BLaER1 (cell line): ENCODE measurements at regions not wholly inside any gene's neighbourhood (a gene's known extent, or its start where the extent isn't known, plus 50 kb on each side); places are given as distances from the start of the nearest gene placed in this dataset.

ENCODE experiments used
- H3K27ac ChIP-seq: shearing (Covaris generic); formaldehyde crosslinking; 2 replicates; pipeline ENCODE4 v1.8.1; 2022
- H3K27me3 ChIP-seq: shearing (Covaris generic); formaldehyde crosslinking; 2 replicates; pipeline ENCODE4 v1.8.1; 2022
- H3K36me3 ChIP-seq: shearing (Covaris generic); formaldehyde crosslinking; 2 replicates; pipeline ENCODE4 v1.8.1; 2022
- H3K4me1 ChIP-seq: shearing (Covaris generic); formaldehyde crosslinking; 2 replicates; pipeline ENCODE4 v1.8.1; 2022
- H3K4me2 ChIP-seq: shearing (Covaris generic); formaldehyde crosslinking; 2 replicates; pipeline ENCODE4 v1.8.1; 2022
- H3K4me3 ChIP-seq: shearing (Covaris generic); formaldehyde crosslinking; 2 replicates; pipeline ENCODE4 v1.8.1; 2022
- H3K9ac ChIP-seq: shearing (Covaris generic); formaldehyde crosslinking; 2 replicates; pipeline ENCODE4 v1.8.1; 2022
- H3K9me3 ChIP-seq: shearing (Covaris generic); formaldehyde crosslinking; 2 replicates; pipeline ENCODE4 v1.8.1; 2022
- H4K20me1 ChIP-seq: shearing (Covaris generic); formaldehyde crosslinking; 2 replicates; pipeline ENCODE4 v1.8.1; 2022
- Cebpa-rat ChIP-seq: shearing (Covaris generic); IDR thresholded peaks from 2 replicates; pipeline ENCODE4 v1.8.1; 2022

GRCh38 chr2:192471982-192472381 is 277.2 kb upstream of the TMEFF2 start:
- H3K9ac ChIP-seq, result no peak overlapping the region
- no peak for TF ChIP-seq Cebpa-rat
- no peak overlapping the region for H3K4me2 ChIP-seq

GRCh38 chr2:192469612-192470011 is 274.9 kb upstream of the TMEFF2 start:
- Histone ChIP-seq H3K36me3 (no peaks in the 10 kb centered on the region), H3K27me3 (no peaks in the 10 kb centered on the region)

More at GRCh38 chr2:192471982-192472381, 277.2 kb upstream of the TMEFF2 start:
- H3K4me3 ChIP-seq, result no peak overlapping the region
- H3K27me3 ChIP-seq, result no peaks in the 10 kb centered on the region
- H4K20me1 ChIP-seq, result no peaks in the 10 kb centered on the region
- H3K36me3 ChIP-seq, result no peaks in the 10 kb centered on the region
- no peaks in the 10 kb centered on the region for H3K9me3 ChIP-seq
- H3K27ac ChIP-seq, result no peak overlapping the region
- no peaks in the 10 kb centered on the region for H3K4me1 ChIP-seq

GRCh38 chr2:192467953-192468660 is 273.4 kb upstream of the TMEFF2 start:
- no peaks in the 10 kb centered on the region for H4K20me1 ChIP-seq
- no peaks in the 10 kb centered on the region for H3K9me3 ChIP-seq
- no peak overlapping the region for H3K4me3 ChIP-seq
- no peak overlapping the region for H3K9ac ChIP-seq
- no peak overlapping the region for H3K27ac ChIP-seq
- no peak overlapping the region for H3K4me2 ChIP-seq
- TF ChIP-seq Cebpa-rat, result no peak
- H3K27me3 ChIP-seq, result no peaks in the 10 kb centered on the region
- H3K36me3 ChIP-seq, result no peaks in the 10 kb centered on the region
- no peaks in the 10 kb centered on the region for H3K4me1 ChIP-seq

More at GRCh38 chr2:192469612-192470011, 274.9 kb upstream of the TMEFF2 start:
- H3K4me1 ChIP-seq, result no peaks in the 10 kb centered on the region
- H3K9ac ChIP-seq, result no peak overlapping the region
- no peaks in the 10 kb centered on the region for H4K20me1 ChIP-seq
- no peak overlapping the region for H3K4me3 ChIP-seq
- H3K9me3 ChIP-seq, result no peaks in the 10 kb centered on the region
- no peak for TF ChIP-seq Cebpa-rat
- H3K4me2 ChIP-seq, result no peak overlapping the region
- no peak overlapping the region for H3K27ac ChIP-seq

GRCh38 chr2:192465141-192465540 is 270.4 kb upstream of the TMEFF2 start:
- H3K4me2 ChIP-seq, result no peak overlapping the region
- H3K36me3 ChIP-seq, result no peaks in the 10 kb centered on the region
- no peak for TF ChIP-seq Cebpa-rat
- no peaks in the 10 kb centered on the region for H3K4me1 ChIP-seq
- no peaks in the 10 kb centered on the region for H4K20me1 ChIP-seq
- no peaks in the 10 kb centered on the region for H3K27me3 ChIP-seq
- H3K9ac ChIP-seq, result no peak overlapping the region
- H3K27ac ChIP-seq, result no peak overlapping the region
- no peak overlapping the region for H3K4me3 ChIP-seq
- H3K9me3 ChIP-seq, result no peaks in the 10 kb centered on the region

GRCh38 chr2:192459422-192459821 is 264.7 kb upstream of the TMEFF2 start:
- H3K4me2 ChIP-seq, result no peak overlapping the region
- no peak overlapping the region for H3K9ac ChIP-seq
- TF ChIP-seq Cebpa-rat, result no peak

GRCh38 chr2:192448881-192449280 is 254.1 kb upstream of the TMEFF2 start:
- H3K4me3 ChIP-seq, result no peak overlapping the region
- no peak overlapping the region for H3K27ac ChIP-seq
- no peaks in the 10 kb centered on the region for H3K4me1 ChIP-seq
- H3K9me3 ChIP-seq, result no peaks in the 10 kb centered on the region
- no peaks in the 10 kb centered on the region for H3K36me3 ChIP-seq
- no peaks in the 10 kb centered on the region for H4K20me1 ChIP-seq
- H3K9ac ChIP-seq, result no peak overlapping the region
- no peak overlapping the region for H3K4me2 ChIP-seq
- TF ChIP-seq Cebpa-rat, result no peak
- no peaks in the 10 kb centered on the region for H3K27me3 ChIP-seq

More at GRCh38 chr2:192459422-192459821, 264.7 kb upstream of the TMEFF2 start:
- Histone ChIP-seq H3K27me3 (no peaks in the 10 kb centered on the region), H3K9me3 (no peaks in the 10 kb centered on the region), H3K36me3 (no peaks in the 10 kb centered on the region), H3K4me3 (no peak overlapping the region), H3K27ac (no peak overlapping the region), H4K20me1 (no peaks in the 10 kb centered on the region), H3K4me1 (no peaks in the 10 kb centered on the region)

GRCh38 chr2:192444286-192444838 is 249.6 kb upstream of the TMEFF2 start:
- no peak overlapping the region for H3K27ac ChIP-seq
- no peaks in the 10 kb centered on the region for H4K20me1 ChIP-seq

GRCh38 chr2:192443831-192444230 is 249.1 kb upstream of the TMEFF2 start:
- Histone ChIP-seq H3K27me3 (no peaks in the 10 kb centered on the region), H3K27ac (no peak overlapping the region), H3K4me1 (no peaks in the 10 kb centered on the region), H3K9me3 (no peaks in the 10 kb centered on the region), H3K4me3 (no peak overlapping the region), H4K20me1 (no peaks in the 10 kb centered on the region), H3K36me3 (no peaks in the 10 kb centered on the region), H3K4me2 (no peak overlapping the region), H3K9ac (no peak overlapping the region)
- no peak for TF ChIP-seq Cebpa-rat

More at GRCh38 chr2:192444286-192444838, 249.6 kb upstream of the TMEFF2 start:
- Histone ChIP-seq H3K27me3 (no peaks in the 10 kb centered on the region), H3K4me1 (no peaks in the 10 kb centered on the region), H3K36me3 (no peaks in the 10 kb centered on the region), H3K4me3 (no peak overlapping the region), H3K9me3 (no peaks in the 10 kb centered on the region), H3K4me2 (no peak overlapping the region), H3K9ac (no peak overlapping the region)
- no peak for TF ChIP-seq Cebpa-rat

GRCh38 chr2:192438239-192438638 is 243.5 kb upstream of the TMEFF2 start:
- Histone ChIP-seq H3K9ac (no peak overlapping the region), H3K4me3 (no peak overlapping the region), H3K36me3 (no peaks in the 10 kb centered on the region), H3K27me3 (no peaks in the 10 kb centered on the region), H4K20me1 (no peaks in the 10 kb centered on the region), H3K4me1 (no peaks in the 10 kb centered on the region), H3K4me2 (no peak overlapping the region), H3K27ac (no peak overlapping the region), H3K9me3 (no peaks in the 10 kb centered on the region)
- no peak for TF ChIP-seq Cebpa-rat

GRCh38 chr2:192437653-192438052 is 242.9 kb upstream of the TMEFF2 start:
- no peak overlapping the region for H3K27ac ChIP-seq
- no peak overlapping the region for H3K9ac ChIP-seq
- H4K20me1 ChIP-seq, result no peaks in the 10 kb centered on the region
- H3K27me3 ChIP-seq, result no peaks in the 10 kb centered on the region
- no peak overlapping the region for H3K4me3 ChIP-seq
- H3K36me3 ChIP-seq, result no peaks in the 10 kb centered on the region
- H3K4me2 ChIP-seq, result no peak overlapping the region
- no peaks in the 10 kb centered on the region for H3K9me3 ChIP-seq
- H3K4me1 ChIP-seq, result no peaks in the 10 kb centered on the region
- TF ChIP-seq Cebpa-rat, result no peak
